ENCODE measurements at regions not wholly inside any gene's neighbourhood (a gene's known extent, or its start where the extent isn't known, plus 50 kb on each side); places are given as distances from the start of the nearest gene placed in this dataset.
"Not testable (repeated sequence)": the region's sequence is repeated elsewhere in the genome, so short reads cannot be mapped to it uniquely, and the experiment has no call there.

GRCh38 chr7:106713452-106713851, 52.5 kb upstream of the CCDC71L start:
- DNase-seq = not testable (repeated sequence)

- DNase-seq = not testable (repeated sequence)
Measured at GRCh38 chr7:106714590-106715442, 53.9 kb upstream of the CCDC71L start.

- DNase-seq = no peak
Measured at GRCh38 chr7:106715730-106716129, 54.8 kb upstream of the CCDC71L start.

- no peak for DNase-seq
Measured at GRCh38 chr7:106717254-106717954, 56.4 kb upstream of the CCDC71L start.

GRCh38 chr7:106717955-106718871, 57.3 kb upstream of the CCDC71L start:
- peak; percentile 95 for DNase-seq

- no peak for DNase-seq
Measured at GRCh38 chr7:106720641-106721040, 59.7 kb upstream of the CCDC71L start.

- DNase-seq = no peak
Measured at GRCh38 chr7:106721816-106722785, 61.1 kb upstream of the CCDC71L start.

GRCh38 chr7:106723398-106723797, 62.4 kb upstream of the CCDC71L start:
- no peak for DNase-seq

- DNase-seq = no peak
Measured at GRCh38 chr7:106729720-106730385, 68.9 kb upstream of the CCDC71L start.

GRCh38 chr7:106731187-106731586, 70.2 kb upstream of the CCDC71L start:
- DNase-seq = no peak

- DNase-seq = no peak
Measured at GRCh38 chr7:106731646-106732444, 70.9 kb upstream of the CCDC71L start.

GRCh38 chr7:106735637-106736036, 74.7 kb upstream of the CCDC71L start:
- DNase-seq = no peak

- DNase-seq = no peak
Measured at GRCh38 chr7:106736123-106736507, 75.2 kb upstream of the CCDC71L start.

GRCh38 chr7:106736508-106737201, 75.7 kb upstream of the CCDC71L start:
- DNase-seq = peak; percentile 78

- peak; percentile 36 for DNase-seq
Measured at GRCh38 chr7:106737202-106737562, 76.2 kb upstream of the CCDC71L start.

GRCh38 chr7:106740806-106741205, 79.8 kb upstream of the CCDC71L start:
- no peak for DNase-seq

GRCh38 chr7:106744563-106745091, 83.7 kb upstream of the CCDC71L start:
- DNase-seq = no peak

GRCh38 chr7:106747301-106747700, 86.3 kb upstream of the CCDC71L start:
- not testable (repeated sequence) for DNase-seq

- DNase-seq = no peak
Measured at GRCh38 chr7:106747804-106748203, 86.8 kb upstream of the CCDC71L start.

- DNase-seq = no peak
Measured at GRCh38 chr7:106749165-106749564, 88.2 kb upstream of the CCDC71L start.
